ENCODE measurements at regions not wholly inside any gene's neighbourhood (a gene's known extent, or its start where the extent isn't known, plus 50 kb on each side); places are given as distances from the start of the nearest gene placed in this dataset.
A peak's percentile ranks its signal among the peaks of the same experiment; 100 is the strongest.

- TF ChIP-seq ZNF512 (tag; IDR thresholded peaks at IDR 0.05) = no peak
- no peak for TF ChIP-seq SREBF2 (CRISPR knock-in tag; IDR thresholded peaks at IDR 0.05)
- TF ChIP-seq CTCFL (IDR thresholded peaks at IDR 0.05; ENCODE audit: borderline replicate concordance, insufficient read depth, low read depth, low read length, poor library complexity, severe bottlenecking) = no peak
- TF ChIP-seq EHMT2 (IDR thresholded peaks at IDR 0.05) = no peak
- no peak for TF ChIP-seq CEBPG (CRISPR knock-in tag; IDR thresholded peaks at IDR 0.05)
- no peak for TF ChIP-seq CEBPG (tag; conservative IDR thresholded peaks at IDR 0.05 in 1 of 2, IDR thresholded peaks at IDR 0.05 in 1 of 2)
- no peak for TF ChIP-seq BHLHE40 (IDR thresholded peaks at IDR 0.05; ENCODE audit: low read length)
- 0 out of 4 replicates have a peak, but pooled peaks of 1 of the 2 experiments have one; percentile 28 for TF ChIP-seq FOXK2 (conservative IDR thresholded peaks at IDR 0.05 in 1 of 2, IDR thresholded peaks at IDR 0.05 in 1 of 2; ENCODE audit: low read depth in 2 of 2)
- peak; percentile 55; the same call in 1 of the 2 replicates for TF ChIP-seq ZNF395 (CRISPR knock-in tag; IDR thresholded peaks at IDR 0.05)
- peak; percentile 49; the same call in 1 of the 2 replicates for TF ChIP-seq ETV5 (CRISPR knock-in tag; IDR thresholded peaks at IDR 0.05; ENCODE audit: low read depth)
- TF ChIP-seq SPI1 (IDR thresholded peaks at IDR 0.05; ENCODE audit: borderline replicate concordance, low read depth, low read length) = peak; percentile 94
- TF ChIP-seq ZNF431 (CRISPR knock-in tag; IDR thresholded peaks at IDR 0.05) = no peak
- no peak for TF ChIP-seq ID3 (CRISPR knock-in tag; IDR thresholded peaks at IDR 0.05)
- no peak for TF ChIP-seq ID3 (tag; IDR thresholded peaks at IDR 0.05)
- TF ChIP-seq PHTF2 (CRISPR knock-in tag; IDR thresholded peaks at IDR 0.05) = no peak
- no peak for TF ChIP-seq ADNP (tag; IDR thresholded peaks at IDR 0.05)
- no peak for TF ChIP-seq ARID4B (CRISPR knock-in tag; IDR thresholded peaks at IDR 0.05)
- no peak for TF ChIP-seq CCNT2 (IDR thresholded peaks at IDR 0.05; ENCODE audit: borderline replicate concordance, extremely low read depth, insufficient read length, low read depth, low read length)
These were observed 66.8 kb upstream of the MED4 start (continued) for GRCh38 chr13:48161530-48162179.
